K562 (cell line): ENCODE measurements at regions not wholly inside any gene's neighbourhood (a gene's known extent, or its start where the extent isn't known, plus 50 kb on each side); places are given as distances from the start of the nearest gene placed in this dataset.

Experiments
- ARID1B ChIP-seq: fragments of 450-650 bp; IDR thresholded peaks from 2 replicates; pipeline ENCODE4 v1.6.1; 2016; ENCODE audit warnings: antibody characterized with exemption, mild to moderate bottlenecking, inconsistent platforms
- BRD9 ChIP-seq: fragments of 450-650 bp; IDR thresholded peaks from 2 replicates; pipeline ENCODE4 v1.6.1; 2018; ENCODE audit warnings: low read depth; ENCODE audit not compliant: partially characterized antibody
- C11orf30 ChIP-seq: fragments of 450-650 bp; IDR thresholded peaks from 2 replicates; pipeline ENCODE4 v1.6.1; 2016; ENCODE audit warnings: low read depth, mild to moderate bottlenecking
- CBFB ChIP-seq: sonication (generic); formaldehyde crosslinking; IDR thresholded peaks from 2 replicates; pipeline ENCODE4 v1.4.0; 2020; ENCODE audit warnings: mild to moderate bottlenecking, missing genetic modification reagents
- KAT7 ChIP-seq: sonication (generic); formaldehyde crosslinking; IDR thresholded peaks from 2 replicates; pipeline ENCODE4 v1.8.0; 2022; ENCODE audit warnings: missing genetic modification reagents, mild to moderate bottlenecking, borderline replicate concordance
- LEF1 ChIP-seq: fragments of 450-650 bp; IDR thresholded peaks from 2 replicates; pipeline ENCODE4 v1.6.1; 2016; ENCODE audit warnings: mild to moderate bottlenecking
- NR1H2 ChIP-seq: sonication (generic); formaldehyde crosslinking; IDR thresholded peaks from 2 replicates; pipeline ENCODE4 v1.4.0; 2020; ENCODE audit warnings: mild to moderate bottlenecking, missing genetic modification reagents
- PHF8 ChIP-seq: fragments of 200-600 bp; sonication (generic); IDR thresholded peaks from 2 replicates; pipeline ENCODE4 v1.6.1; 2012; ENCODE audit warnings: mixed run types, mild to moderate bottlenecking, inconsistent platforms, low read length, moderate library complexity, borderline replicate concordance
- POLR2AphosphoS5 ChIP-seq: IDR thresholded peaks from 2 replicates; pipeline ENCODE4 v1.6.1; 2011; ENCODE audit warnings: mild to moderate bottlenecking, low read depth, low read length, moderate library complexity; ENCODE audit not compliant: control insufficient read depth, insufficient read depth
- SIRT6 ChIP-seq: IDR thresholded peaks from one replicate; pipeline ENCODE4 v1.6.1; 2012; ENCODE audit warnings: low read depth, mild to moderate bottlenecking, control low read depth, inconsistent platforms, low read length, moderate library complexity
- SMAD4 ChIP-seq: fragments of 250-450 bp; sonication (Bioruptor Pico); conservative IDR thresholded peaks from 2 replicates; pipeline ENCODE4 v1.8.0; 2021; ENCODE audit warnings: inconsistent platforms, mild to moderate bottlenecking, moderate library complexity
- SREBF1 ChIP-seq: fragments of 150-350 bp; IDR thresholded peaks from 2 replicates; pipeline ENCODE4 v1.6.1; 2014; ENCODE audit warnings: antibody characterized with exemption, low read depth, low read length, borderline replicate concordance
- SRSF1 ChIP-seq: fragments of 200-400 bp; formaldehyde crosslinking; IDR thresholded peaks from 2 replicates; pipeline ENCODE4 v1.6.1; 2017; ENCODE audit warnings: mild to moderate bottlenecking, low read depth, low read length, moderate library complexity
- ZKSCAN1 ChIP-seq: fragments of 150-350 bp; IDR thresholded peaks from 2 replicates; pipeline ENCODE4 v1.6.1; 2016; ENCODE audit warnings: low read depth, low read length
- ZNF431 ChIP-seq: sonication (generic); formaldehyde crosslinking; IDR thresholded peaks from 2 replicates; pipeline ENCODE4 v1.8.0; 2022; ENCODE audit warnings: mild to moderate bottlenecking, missing genetic modification reagents
- TF ChIP-seq, protein P1 (sequence below): sonication (generic); formaldehyde crosslinking; IDR thresholded peaks from 2 replicates; pipeline ENCODE4 v1.8.0; 2022; ENCODE audit warnings: mild to moderate bottlenecking, missing genetic modification reagents
- TF ChIP-seq, protein P2 (sequence below): fragments of 250-450 bp; sonication (Bioruptor Pico); IDR thresholded peaks from 2 replicates; pipeline ENCODE4 v1.4.0; 2020; ENCODE audit warnings: mild to moderate bottlenecking, moderate library complexity
- TF ChIP-seq, protein P3 (sequence below): IDR thresholded peaks from 2 replicates; pipeline ENCODE4 v1.6.1; 2014; ENCODE audit warnings: antibody characterized with exemption
- TF ChIP-seq, protein P4 (sequence below): fragments of 250-450 bp; sonication (Bioruptor Pico); IDR thresholded peaks from 2 replicates; pipeline ENCODE4 v1.5.0; 2021
- TF ChIP-seq, protein P5 (sequence below): fragments of 450-650 bp; IDR thresholded peaks from 2 replicates; pipeline ENCODE4 v1.6.1; 2018; ENCODE audit warnings: mild to moderate bottlenecking, low read depth; ENCODE audit not compliant: partially characterized antibody

DNA sequence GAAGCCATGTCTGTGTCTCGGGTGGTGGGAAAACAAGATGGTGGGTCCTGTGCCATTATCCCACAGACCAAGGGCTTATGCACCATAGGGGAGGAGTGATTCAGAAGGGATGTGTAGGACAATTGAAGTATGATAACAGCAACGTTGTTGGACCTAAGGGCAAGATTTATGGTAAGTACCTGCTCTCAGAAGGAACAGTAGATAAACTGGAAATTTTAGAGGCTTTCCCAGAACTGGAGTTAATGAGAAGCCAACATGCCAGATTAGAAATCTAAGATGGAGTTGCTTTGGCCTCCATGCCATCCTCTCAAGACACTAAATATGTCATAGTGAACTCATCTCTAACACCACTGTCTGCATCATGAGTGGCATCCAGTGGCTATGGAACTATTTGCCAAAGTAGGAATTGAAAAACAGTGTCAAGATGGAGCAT lies 84.7 kb upstream of the MYLIP start (continued):
- TF ChIP-seq BRD9, result no peak
- TF ChIP-seq C11orf30, result no peak
- no peak for TF ChIP-seq ZKSCAN1
- TF ChIP-seq SIRT6, result no peak
- peak; percentile 100 for TF ChIP-seq SMAD4
- TF ChIP-seq, protein P1, sequence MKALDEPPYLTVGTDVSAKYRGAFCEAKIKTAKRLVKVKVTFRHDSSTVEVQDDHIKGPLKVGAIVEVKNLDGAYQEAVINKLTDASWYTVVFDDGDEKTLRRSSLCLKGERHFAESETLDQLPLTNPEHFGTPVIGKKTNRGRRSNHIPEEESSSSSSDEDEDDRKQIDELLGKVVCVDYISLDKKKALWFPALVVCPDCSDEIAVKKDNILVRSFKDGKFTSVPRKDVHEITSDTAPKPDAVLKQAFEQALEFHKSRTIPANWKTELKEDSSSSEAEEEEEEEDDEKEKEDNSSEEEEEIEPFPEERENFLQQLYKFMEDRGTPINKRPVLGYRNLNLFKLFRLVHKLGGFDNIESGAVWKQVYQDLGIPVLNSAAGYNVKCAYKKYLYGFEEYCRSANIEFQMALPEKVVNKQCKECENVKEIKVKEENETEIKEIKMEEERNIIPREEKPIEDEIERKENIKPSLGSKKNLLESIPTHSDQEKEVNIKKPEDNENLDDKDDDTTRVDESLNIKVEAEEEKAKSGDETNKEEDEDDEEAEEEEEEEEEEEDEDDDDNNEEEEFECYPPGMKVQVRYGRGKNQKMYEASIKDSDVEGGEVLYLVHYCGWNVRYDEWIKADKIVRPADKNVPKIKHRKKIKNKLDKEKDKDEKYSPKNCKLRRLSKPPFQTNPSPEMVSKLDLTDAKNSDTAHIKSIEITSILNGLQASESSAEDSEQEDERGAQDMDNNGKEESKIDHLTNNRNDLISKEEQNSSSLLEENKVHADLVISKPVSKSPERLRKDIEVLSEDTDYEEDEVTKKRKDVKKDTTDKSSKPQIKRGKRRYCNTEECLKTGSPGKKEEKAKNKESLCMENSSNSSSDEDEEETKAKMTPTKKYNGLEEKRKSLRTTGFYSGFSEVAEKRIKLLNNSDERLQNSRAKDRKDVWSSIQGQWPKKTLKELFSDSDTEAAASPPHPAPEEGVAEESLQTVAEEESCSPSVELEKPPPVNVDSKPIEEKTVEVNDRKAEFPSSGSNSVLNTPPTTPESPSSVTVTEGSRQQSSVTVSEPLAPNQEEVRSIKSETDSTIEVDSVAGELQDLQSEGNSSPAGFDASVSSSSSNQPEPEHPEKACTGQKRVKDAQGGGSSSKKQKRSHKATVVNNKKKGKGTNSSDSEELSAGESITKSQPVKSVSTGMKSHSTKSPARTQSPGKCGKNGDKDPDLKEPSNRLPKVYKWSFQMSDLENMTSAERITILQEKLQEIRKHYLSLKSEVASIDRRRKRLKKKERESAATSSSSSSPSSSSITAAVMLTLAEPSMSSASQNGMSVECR, result no peak
- no peak for TF ChIP-seq CBFB
- TF ChIP-seq, protein P2, sequence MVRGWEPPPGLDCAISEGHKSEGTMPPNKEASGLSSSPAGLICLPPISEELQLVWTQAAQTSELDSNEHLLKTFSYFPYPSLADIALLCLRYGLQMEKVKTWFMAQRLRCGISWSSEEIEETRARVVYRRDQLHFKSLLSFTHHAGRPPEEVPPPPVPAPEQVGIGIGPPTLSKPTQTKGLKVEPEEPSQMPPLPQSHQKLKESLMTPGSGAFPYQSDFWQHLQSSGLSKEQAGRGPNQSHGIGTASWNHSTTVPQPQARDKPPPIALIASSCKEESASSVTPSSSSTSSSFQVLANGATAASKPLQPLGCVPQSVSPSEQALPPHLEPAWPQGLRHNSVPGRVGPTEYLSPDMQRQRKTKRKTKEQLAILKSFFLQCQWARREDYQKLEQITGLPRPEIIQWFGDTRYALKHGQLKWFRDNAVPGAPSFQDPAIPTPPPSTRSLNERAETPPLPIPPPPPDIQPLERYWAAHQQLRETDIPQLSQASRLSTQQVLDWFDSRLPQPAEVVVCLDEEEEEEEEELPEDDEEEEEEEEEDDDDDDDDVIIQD (CRISPR knock-in tag), result no peak
- TF ChIP-seq, protein P3, sequence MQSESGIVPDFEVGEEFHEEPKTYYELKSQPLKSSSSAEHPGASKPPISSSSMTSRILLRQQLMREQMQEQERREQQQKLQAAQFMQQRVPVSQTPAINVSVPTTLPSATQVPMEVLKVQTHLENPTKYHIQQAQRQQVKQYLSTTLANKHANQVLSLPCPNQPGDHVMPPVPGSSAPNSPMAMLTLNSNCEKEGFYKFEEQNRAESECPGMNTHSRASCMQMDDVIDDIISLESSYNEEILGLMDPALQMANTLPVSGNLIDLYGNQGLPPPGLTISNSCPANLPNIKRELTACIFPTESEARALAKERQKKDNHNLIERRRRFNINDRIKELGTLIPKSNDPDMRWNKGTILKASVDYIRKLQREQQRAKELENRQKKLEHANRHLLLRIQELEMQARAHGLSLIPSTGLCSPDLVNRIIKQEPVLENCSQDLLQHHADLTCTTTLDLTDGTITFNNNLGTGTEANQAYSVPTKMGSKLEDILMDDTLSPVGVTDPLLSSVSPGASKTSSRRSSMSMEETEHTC, result no peak
- TF ChIP-seq, protein P4, sequence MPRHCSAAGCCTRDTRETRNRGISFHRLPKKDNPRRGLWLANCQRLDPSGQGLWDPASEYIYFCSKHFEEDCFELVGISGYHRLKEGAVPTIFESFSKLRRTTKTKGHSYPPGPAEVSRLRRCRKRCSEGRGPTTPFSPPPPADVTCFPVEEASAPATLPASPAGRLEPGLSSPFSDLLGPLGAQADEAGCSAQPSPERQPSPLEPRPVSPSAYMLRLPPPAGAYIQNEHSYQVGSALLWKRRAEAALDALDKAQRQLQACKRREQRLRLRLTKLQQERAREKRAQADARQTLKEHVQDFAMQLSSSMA (CRISPR knock-in tag), result no peak
- TF ChIP-seq KAT7 (CRISPR knock-in tag), result no peak
- TF ChIP-seq, protein P5, sequence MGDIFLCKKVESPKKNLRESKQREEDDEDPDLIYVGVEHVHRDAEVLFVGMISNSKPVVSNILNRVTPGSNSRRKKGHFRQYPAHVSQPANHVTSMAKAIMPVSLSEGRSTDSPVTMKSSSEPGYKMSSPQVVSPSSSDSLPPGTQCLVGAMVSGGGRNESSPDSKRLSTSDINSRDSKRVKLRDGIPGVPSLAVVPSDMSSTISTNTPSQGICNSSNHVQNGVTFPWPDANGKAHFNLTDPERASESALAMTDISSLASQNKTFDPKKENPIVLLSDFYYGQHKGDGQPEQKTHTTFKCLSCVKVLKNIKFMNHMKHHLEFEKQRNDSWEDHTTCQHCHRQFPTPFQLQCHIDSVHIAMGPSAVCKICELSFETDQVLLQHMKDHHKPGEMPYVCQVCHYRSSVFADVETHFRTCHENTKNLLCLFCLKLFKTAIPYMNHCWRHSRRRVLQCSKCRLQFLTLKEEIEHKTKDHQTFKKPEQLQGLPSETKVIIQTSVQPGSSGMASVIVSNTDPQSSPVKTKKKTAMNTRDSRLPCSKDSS, result no peak
- TF ChIP-seq NR1H2 (CRISPR knock-in tag), result no peak
- TF ChIP-seq SREBF1, result no peak
- TF ChIP-seq SRSF1, result no peak
- no peak for TF ChIP-seq PHF8
- no peak for TF ChIP-seq POLR2AphosphoS5
- no peak for TF ChIP-seq ZNF431
- TF ChIP-seq ARID1B, result peak; percentile 90
- no peak for TF ChIP-seq LEF1
